GM19043 (cell line): ENCODE measurements at regions not wholly inside any gene's neighbourhood (a gene's known extent, or its start where the extent isn't known, plus 50 kb on each side); places are given as distances from the start of the nearest gene placed in this dataset.

Source experiments
- ATAC-seq: cut with Tn5 transposase; IDR thresholded peaks from one replicate; pipeline ENCODE4 v1.9.1; 2021; ENCODE audit warnings: low read depth; ENCODE audit not compliant: unreplicated experiment

GRCh38 chr10:78290131-78290750 lies 256.6 kb downstream of the RPS24 start:
- ATAC-seq, result no peak

GRCh38 chr10:78291722-78292121 lies 258.1 kb downstream of the RPS24 start:
- ATAC-seq, result no peak

- ATAC-seq, result no peak
These were observed 258.8 kb downstream of the RPS24 start for GRCh38 chr10:78292250-78292981.

- ATAC-seq, result no peak
These were observed 259.6 kb downstream of the RPS24 start for GRCh38 chr10:78292982-78293865.

GRCh38 chr10:78295242-78295641 lies 261.6 kb downstream of the RPS24 start:
- no peak for ATAC-seq

- ATAC-seq, result no peak
These were observed 263.1 kb downstream of the RPS24 start for GRCh38 chr10:78296785-78297184.

- ATAC-seq, result no peak
These were observed 264.3 kb downstream of the RPS24 start for GRCh38 chr10:78297997-78298396.

- ATAC-seq, result no peak
These were observed 265.2 kb downstream of the RPS24 start for GRCh38 chr10:78298835-78299234.

- ATAC-seq, result no peak
These were observed 266.3 kb downstream of the RPS24 start for GRCh38 chr10:78299851-78300468.

GRCh38 chr10:78300526-78300925 lies 266.9 kb downstream of the RPS24 start:
- no peak for ATAC-seq

- no peak for ATAC-seq
These were observed 267.8 kb downstream of the RPS24 start for GRCh38 chr10:78301481-78301880.

- no peak for ATAC-seq
These were observed 268.5 kb downstream of the RPS24 start for GRCh38 chr10:78301891-78302738.

- no peak for ATAC-seq
These were observed 269.0 kb downstream of the RPS24 start for GRCh38 chr10:78302739-78302988.

GRCh38 chr10:78302989-78303854 lies 269.6 kb downstream of the RPS24 start:
- peak; percentile 76 for ATAC-seq

- no peak for ATAC-seq
These were observed 270.7 kb downstream of the RPS24 start for GRCh38 chr10:78304091-78305045.

GRCh38 chr10:78305311-78305710 lies 271.6 kb downstream of the RPS24 start:
- ATAC-seq, result no peak

- ATAC-seq, result no peak
These were observed 272.7 kb downstream of the RPS24 start for GRCh38 chr10:78306358-78306757.

GRCh38 chr10:78307576-78307975 lies 273.9 kb downstream of the RPS24 start:
- no peak for ATAC-seq
